RWPE2 (cell line): ENCODE measurements at regions not wholly inside any gene's neighbourhood (a gene's known extent, or its start where the extent isn't known, plus 50 kb on each side); places are given as distances from the start of the nearest gene placed in this dataset.

Experiments used
- ATAC-seq: fragments of 200-7000 bp; cut with Tn5 transposase; 3 replicates; pipeline ENCODE4 v1.9.1; 2021; ENCODE audit warnings: low read depth
- DNase-seq: peaks from one replicate; pipeline ENCODE4 v3.0.0-alpha.2; 2020; ENCODE audit warnings: low spot score
- H3K27ac ChIP-seq: fragments of 450-650 bp; 2 replicates; pipeline ENCODE4 v1.5.1; 2017; ENCODE audit warnings: mild to moderate bottlenecking; ENCODE audit not compliant: poor library complexity, severe bottlenecking
- H3K27me3 ChIP-seq: fragments of 250-450 bp; sonication (Bioruptor Pico); 2 replicates; pipeline ENCODE4 v1.5.1; 2021; ENCODE audit warnings: mild to moderate bottlenecking, moderate library complexity; ENCODE audit not compliant: insufficient read depth, poor library complexity, severe bottlenecking
- H3K36me3 ChIP-seq: fragments of 250-450 bp; sonication (Bioruptor Pico); 2 replicates; pipeline ENCODE4 v1.5.1; 2020; ENCODE audit warnings: low read depth, mild to moderate bottlenecking, moderate library complexity
- H3K4me1 ChIP-seq: fragments of 250-450 bp; sonication (Bioruptor Pico); 2 replicates; pipeline ENCODE4 v1.5.1; 2021; ENCODE audit warnings: mild to moderate bottlenecking, moderate library complexity; ENCODE audit not compliant: insufficient read depth, poor library complexity, severe bottlenecking
- H3K4me3 ChIP-seq: fragments of 250-450 bp; sonication (Bioruptor Pico); 2 replicates; pipeline ENCODE4 v1.5.1; 2021; ENCODE audit warnings: mild to moderate bottlenecking, moderate library complexity; ENCODE audit not compliant: severe bottlenecking
- H3K9me3 ChIP-seq: fragments of 250-450 bp; sonication (Bioruptor Pico); 2 replicates; pipeline ENCODE4 v1.5.1; 2021; ENCODE audit warnings: mild to moderate bottlenecking, moderate library complexity; ENCODE audit not compliant: severe bottlenecking
- CTCF ChIP-seq: fragments of 450-650 bp; IDR thresholded peaks from one replicate; pipeline ENCODE4 v1.5.1; 2017; ENCODE audit warnings: mild to moderate bottlenecking, moderate library complexity; ENCODE audit not compliant: poor library complexity, severe bottlenecking

GRCh38 chr7:22633954-22634474 lies 93.0 kb upstream of the IL6 start:
- DNase-seq (no peak), ATAC-seq (no peak)
- no peak for TF ChIP-seq CTCF
- H3K4me1 ChIP-seq, result no peaks in the 10 kb centered on the region
- no peaks in the 10 kb centered on the region for H3K9me3 ChIP-seq
- no peak overlapping the region for H3K27ac ChIP-seq
- H3K4me3 ChIP-seq, result no peak overlapping the region
- no peaks in the 10 kb centered on the region for H3K36me3 ChIP-seq
- H3K27me3 ChIP-seq, result no peaks in the 10 kb centered on the region

GRCh38 chr7:22633286-22633953 lies 93.6 kb upstream of the IL6 start:
- no peaks in the 10 kb centered on the region for H3K27me3 ChIP-seq
- no peak overlapping the region for H3K27ac ChIP-seq
- no peak overlapping the region for H3K4me3 ChIP-seq
- TF ChIP-seq CTCF, result no peak
- no peak for ATAC-seq
- H3K36me3 ChIP-seq, result no peaks in the 10 kb centered on the region
- DNase-seq, result no peak
- H3K9me3 ChIP-seq, result no peaks in the 10 kb centered on the region
- no peaks in the 10 kb centered on the region for H3K4me1 ChIP-seq

GRCh38 chr7:22632674-22633073 lies 94.3 kb upstream of the IL6 start:
- Histone ChIP-seq H3K4me1 (no peaks in the 10 kb centered on the region), H3K4me3 (no peak overlapping the region), H3K27me3 (no peaks in the 10 kb centered on the region), H3K36me3 (no peaks in the 10 kb centered on the region), H3K27ac (no peak overlapping the region), H3K9me3 (no peaks in the 10 kb centered on the region)
- TF ChIP-seq CTCF, result no peak
- ATAC-seq (no peak), DNase-seq (no peak)

- no peak overlapping the region for H3K4me3 ChIP-seq
- H3K27ac ChIP-seq, result no peak overlapping the region
- DNase-seq, result no peak
- no peaks in the 10 kb centered on the region for H3K9me3 ChIP-seq
- no peaks in the 10 kb centered on the region for H3K27me3 ChIP-seq
- ATAC-seq, result no peak
- TF ChIP-seq CTCF, result no peak
- no peaks in the 10 kb centered on the region for H3K36me3 ChIP-seq
- no peaks in the 10 kb centered on the region for H3K4me1 ChIP-seq
Observed at GRCh38 chr7:22631730-22632129, 95.3 kb upstream of the IL6 start.

GRCh38 chr7:22630069-22630468 lies 96.9 kb upstream of the IL6 start:
- TF ChIP-seq CTCF, result no peak

More at GRCh38 chr7:22630069-22630468, 96.9 kb upstream of the IL6 start:
- H3K27ac ChIP-seq, result no peak overlapping the region
- no peaks in the 10 kb centered on the region for H3K9me3 ChIP-seq
- H3K4me1 ChIP-seq, result no peaks in the 10 kb centered on the region
- H3K36me3 ChIP-seq, result no peaks in the 10 kb centered on the region
- ATAC-seq (no peak), DNase-seq (no peak)
- H3K4me3 ChIP-seq, result no peak overlapping the region
- no peaks in the 10 kb centered on the region for H3K27me3 ChIP-seq
